ENCODE measurements at regions not wholly inside any gene's neighbourhood (a gene's known extent, or its start where the extent isn't known, plus 50 kb on each side); places are given as distances from the start of the nearest gene placed in this dataset.

- no peak for DNase-seq (ENCODE audit: low read depth in 4 of 4, low spot score in 3 of 4)
These were observed 257.6 kb upstream of the STT3B start for GRCh38 chr3:31275038-31275572.

GRCh38 chr3:31275583-31275982, 257.1 kb upstream of the STT3B start:
- no peak for DNase-seq (ENCODE audit: low read depth in 4 of 4, low spot score in 3 of 4)

DNA sequence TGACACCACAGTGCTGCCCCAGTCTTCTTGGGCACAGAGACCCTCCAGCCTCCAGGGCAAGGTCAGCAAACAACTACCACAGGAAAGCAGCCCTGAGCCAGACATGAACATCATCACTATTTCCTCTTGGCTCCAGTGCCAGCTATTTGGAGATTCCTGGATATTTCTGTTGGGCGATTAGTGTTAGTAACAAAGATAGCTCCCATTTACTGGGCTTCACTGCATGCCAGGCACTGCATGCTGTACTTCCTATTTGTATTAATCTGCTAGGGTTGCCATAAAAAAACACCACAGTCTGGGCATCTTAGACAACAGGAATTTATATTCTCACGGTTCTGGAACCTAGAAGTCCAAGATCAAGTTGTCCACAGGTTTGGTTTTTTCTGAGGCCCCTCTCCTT, 255.1 kb upstream of the STT3B start:
- no peak for DNase-seq (ENCODE audit: low read depth in 4 of 4, low spot score in 3 of 4)

- DNase-seq (ENCODE audit: low read depth in 4 of 4, low spot score in 3 of 4), result no peak
These were observed 254.2 kb upstream of the STT3B start for GRCh38 chr3:31278532-31278931.

DNA sequence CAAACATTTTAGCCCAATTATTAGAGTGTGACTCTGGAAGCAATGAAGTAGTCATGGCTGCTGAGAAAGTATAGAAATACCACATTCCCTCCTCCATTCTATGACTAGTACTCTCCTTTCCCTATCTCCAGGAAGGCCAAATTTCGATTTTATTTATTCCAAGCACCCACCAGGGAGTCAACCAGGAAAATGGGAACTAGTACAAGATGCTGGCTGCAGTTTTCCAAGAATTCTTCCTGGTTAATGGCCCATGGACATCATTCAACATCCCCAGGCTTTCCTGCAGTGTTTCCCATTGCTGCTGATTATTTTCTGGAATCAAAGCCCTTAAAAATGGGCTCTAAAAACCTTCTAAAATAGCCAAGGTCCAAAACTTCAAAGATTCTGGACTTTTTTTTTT, 247.9 kb upstream of the STT3B start:
- no peak for DNase-seq (ENCODE audit: low read depth in 4 of 4, low spot score in 3 of 4)

GRCh38 chr3:31285833-31286486, 246.8 kb upstream of the STT3B start:
- DNase-seq (ENCODE audit: low read depth in 4 of 4, low spot score in 3 of 4), result no peak

- no peak for DNase-seq (ENCODE audit: low read depth in 4 of 4, low spot score in 3 of 4)
These were observed 244.5 kb upstream of the STT3B start for GRCh38 chr3:31288224-31288623.

- DNase-seq (ENCODE audit: low read depth in 4 of 4, low spot score in 3 of 4), result peak in 1 of 4 donors; percentile 25
These were observed 244.1 kb upstream of the STT3B start for GRCh38 chr3:31288641-31289100.

- no peak for DNase-seq (ENCODE audit: low read depth in 4 of 4, low spot score in 3 of 4)
These were observed 243.1 kb upstream of the STT3B start for GRCh38 chr3:31289584-31289983.

DNA sequence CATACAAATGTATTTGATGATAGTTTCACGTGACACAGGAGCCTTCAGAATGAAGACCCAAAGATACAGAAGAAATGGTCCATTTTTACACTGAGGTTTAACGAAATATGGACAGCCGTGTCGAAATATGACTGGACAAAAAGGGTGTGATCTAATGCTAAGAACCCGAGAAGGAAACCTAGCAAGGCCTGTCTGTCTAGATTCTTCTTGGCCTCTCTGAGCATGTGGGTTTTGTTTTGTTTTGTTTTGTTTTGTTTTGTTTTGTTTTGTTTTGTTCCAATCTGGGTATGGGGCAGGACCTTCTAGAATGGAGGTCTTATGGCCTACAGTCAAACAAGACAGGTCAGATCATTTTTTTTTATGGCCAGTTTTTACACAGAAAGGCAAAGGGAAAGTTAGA, 242.7 kb upstream of the STT3B start:
- no peak for DNase-seq (ENCODE audit: low read depth in 4 of 4, low spot score in 3 of 4)

GRCh38 chr3:31291818-31292217, 240.9 kb upstream of the STT3B start:
- no peak for DNase-seq (ENCODE audit: low read depth in 4 of 4, low spot score in 3 of 4)

DNA sequence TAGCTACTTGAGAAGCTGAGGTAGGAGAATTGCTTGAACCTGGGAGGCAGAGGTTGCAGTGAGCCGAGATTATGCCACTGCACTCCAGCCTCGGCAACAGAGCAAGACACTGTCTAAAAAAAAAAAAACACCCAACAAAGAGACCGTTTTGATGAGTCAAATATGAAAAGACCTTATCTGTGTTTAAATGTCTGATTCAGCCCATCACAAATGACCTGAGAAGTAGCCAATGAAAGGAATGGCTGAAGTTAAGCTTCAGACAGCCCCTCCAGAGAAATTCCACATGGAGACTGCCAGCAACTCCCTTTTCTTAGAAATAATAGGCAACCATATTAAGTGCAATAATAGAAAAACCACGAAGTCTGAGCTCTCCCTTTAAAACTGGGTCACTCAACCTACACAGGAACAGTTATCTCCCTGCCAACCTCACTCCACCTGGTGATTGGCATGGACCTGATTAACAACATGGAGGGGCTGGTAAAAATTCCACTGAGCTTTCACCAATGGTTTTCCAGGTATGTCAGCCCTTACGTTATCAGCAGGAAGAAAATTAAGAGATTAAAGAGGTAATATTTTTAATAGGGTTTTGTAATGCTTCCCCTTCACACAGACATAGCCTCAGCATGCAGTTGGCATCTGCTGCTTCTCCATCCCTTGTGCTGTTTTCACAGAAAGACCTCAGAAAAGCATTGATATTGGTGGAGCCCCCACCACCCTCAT, 238.1 kb upstream of the STT3B start:
- DNase-seq (ENCODE audit: low read depth in 4 of 4, low spot score in 3 of 4), result no peak

- no peak for DNase-seq (ENCODE audit: low read depth in 4 of 4, low spot score in 3 of 4)
These were observed 237.5 kb upstream of the STT3B start for GRCh38 chr3:31295150-31295765.

GRCh38 chr3:31297726-31298298, 234.9 kb upstream of the STT3B start:
- DNase-seq (ENCODE audit: low read depth in 4 of 4, low spot score in 3 of 4), result no peak

- no peak for DNase-seq (ENCODE audit: low read depth in 4 of 4, low spot score in 3 of 4)
These were observed 232.0 kb upstream of the STT3B start for GRCh38 chr3:31300456-31301443.

- no peak for DNase-seq (ENCODE audit: low read depth in 4 of 4, low spot score in 3 of 4)
These were observed 230.4 kb upstream of the STT3B start for GRCh38 chr3:31302343-31302742.

DNA sequence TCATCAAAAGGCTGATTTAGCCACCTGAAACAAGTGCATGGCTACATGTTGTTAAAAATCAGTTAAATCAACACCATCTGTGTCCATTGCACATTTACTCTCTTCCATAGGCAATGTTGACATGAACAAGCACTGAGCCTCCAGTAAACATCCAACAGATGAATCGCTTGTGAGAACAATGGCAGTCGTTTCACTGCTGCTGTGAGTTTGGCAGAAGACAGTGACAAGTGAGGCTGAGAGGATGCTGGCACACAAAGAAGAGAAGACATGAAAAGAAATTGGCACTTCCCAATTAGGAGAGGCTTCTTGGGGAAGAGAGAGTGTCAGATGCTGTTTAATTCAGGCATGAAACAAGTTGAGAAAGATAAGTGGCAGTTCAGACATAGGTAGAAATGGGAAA, 227.4 kb upstream of the STT3B start:
- DNase-seq (ENCODE audit: low read depth in 4 of 4, low spot score in 3 of 4), result no peak

- no peak for DNase-seq (ENCODE audit: low read depth in 4 of 4, low spot score in 3 of 4)
These were observed 225.5 kb upstream of the STT3B start for GRCh38 chr3:31307131-31307785.

GRCh38 chr3:31311559-31311958, 221.2 kb upstream of the STT3B start:
- DNase-seq (ENCODE audit: low read depth in 4 of 4, low spot score in 3 of 4), result no peak

GRCh38 chr3:31312400-31312799, 220.3 kb upstream of the STT3B start:
- DNase-seq (ENCODE audit: low read depth in 4 of 4, low spot score in 3 of 4), result no peak

All from left renal pelvis (tissue), 4 donors.